Left cardiac atrium (tissue), 4 donors: ENCODE measurements at regions not wholly inside any gene's neighbourhood (a gene's known extent, or its start where the extent isn't known, plus 50 kb on each side); places are given as distances from the start of the nearest gene placed in this dataset.
"Not testable (repeated sequence)": the region's sequence is repeated elsewhere in the genome, so short reads cannot be mapped to it uniquely, and the experiment has no call there.

Experiments used
- ATAC-seq, 2 donors: fragments of 200-7000 bp; cut with Tn5 transposase; one replicate each; pipeline ENCODE4 v1.9.1; 2020; ENCODE audit warnings: mild to moderate bottlenecking in 2 of 2, moderate library complexity in 2 of 2
- DNase-seq: peaks from one replicate; pipeline ENCODE4 v3.0.0-alpha.2; 2020
- intact Hi-C, 2 donors: fragments of 100-400 bp; cut with DNase I; formaldehyde crosslinking; loops; one replicate each; pipeline versions ENCODE4 v1.14.1 to v1.15.1; 2022 to 2023
- donor health status: DM: no; HTN: yes; CAD: no.
- donor health status: DM: no; HTN: yes; CAD: no; lungs with severe emphysema.
- donor health status: DM: yes; HTN: yes; CAD: no.
- donor health status: Dilated cardiomyopathy.

DNA sequence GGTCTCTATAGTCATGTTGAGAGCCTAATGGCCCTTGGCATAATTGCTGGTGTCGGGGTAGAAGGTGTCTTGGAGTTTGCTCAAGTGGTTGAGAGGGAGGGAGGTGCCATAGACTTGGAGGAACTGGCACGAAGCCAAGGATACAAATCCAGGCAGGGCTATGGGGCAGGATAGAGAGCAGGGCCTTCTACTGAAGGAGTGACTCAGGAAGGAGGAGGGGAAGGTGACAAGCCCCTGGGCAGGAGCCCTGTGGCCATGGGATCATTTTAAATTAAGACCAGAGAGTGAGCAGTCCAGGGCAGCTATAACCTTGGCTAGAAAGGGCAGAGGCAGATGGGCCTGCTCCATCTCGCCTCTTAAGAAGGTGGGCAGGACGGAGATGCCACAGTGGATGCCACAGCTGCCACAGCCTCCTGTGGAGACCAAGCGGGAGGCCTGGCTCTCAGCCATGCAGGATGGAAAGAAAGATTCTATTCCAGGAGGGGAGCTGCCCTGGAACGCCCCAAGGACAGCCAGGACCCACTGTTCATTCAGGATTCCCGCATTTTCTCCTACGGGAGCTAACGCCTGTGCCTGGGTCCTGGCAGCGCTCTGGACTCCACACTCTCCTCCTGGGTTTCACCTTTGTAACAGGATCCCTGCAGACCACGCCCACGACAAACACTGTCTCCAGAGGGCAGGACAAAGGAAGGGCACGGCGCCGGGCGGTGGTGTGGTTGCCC, 189.6 kb downstream of the KLRB1 start:
- intact Hi-C loops, DNase-seq, ATAC-seq: not testable (repeated sequence)

DNA sequence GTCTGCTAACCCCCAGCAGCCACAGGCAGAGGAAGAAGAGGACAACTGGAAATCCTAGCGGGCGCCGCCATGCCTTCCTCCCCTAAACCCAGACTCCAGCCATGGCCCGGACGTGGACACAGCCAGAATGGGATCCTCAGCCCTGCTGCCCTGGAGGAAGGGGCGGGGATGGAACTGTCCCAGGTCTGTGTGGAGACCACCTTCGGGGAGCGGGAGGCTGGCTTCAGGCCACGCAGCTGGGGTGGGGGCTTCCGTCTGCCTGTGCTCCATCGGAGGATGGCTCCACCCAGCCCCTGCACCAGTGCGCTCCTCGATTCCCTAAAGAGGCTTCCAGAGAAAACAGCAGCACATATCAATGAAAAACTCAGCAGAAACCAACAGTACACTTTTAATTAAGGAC, 190.4 kb downstream of the KLRB1 start:
- intact Hi-C loops, DNase-seq, ATAC-seq: not testable (repeated sequence)

DNA sequence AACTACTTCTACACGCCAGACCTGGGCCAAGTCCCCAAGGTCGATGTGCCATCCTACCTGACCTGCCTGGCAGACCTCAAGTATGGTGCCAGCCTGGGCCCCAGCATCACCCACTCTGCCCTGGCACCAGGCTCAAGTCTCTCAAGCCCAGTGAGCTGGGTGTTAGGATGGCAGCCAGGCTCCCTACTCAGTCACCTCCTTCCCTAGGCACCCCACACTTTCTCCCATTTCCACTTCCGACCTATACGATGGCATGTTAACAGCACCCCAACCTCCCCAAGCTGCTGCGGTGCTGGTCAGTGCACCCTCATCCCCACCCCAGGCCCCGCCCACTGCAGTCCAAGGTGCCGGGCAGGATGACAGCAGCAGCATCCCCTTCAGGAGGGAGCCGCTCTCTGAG, 191.4 kb downstream of the KLRB1 start:
- ATAC-seq, intact Hi-C loops, DNase-seq: not testable (repeated sequence)

DNA sequence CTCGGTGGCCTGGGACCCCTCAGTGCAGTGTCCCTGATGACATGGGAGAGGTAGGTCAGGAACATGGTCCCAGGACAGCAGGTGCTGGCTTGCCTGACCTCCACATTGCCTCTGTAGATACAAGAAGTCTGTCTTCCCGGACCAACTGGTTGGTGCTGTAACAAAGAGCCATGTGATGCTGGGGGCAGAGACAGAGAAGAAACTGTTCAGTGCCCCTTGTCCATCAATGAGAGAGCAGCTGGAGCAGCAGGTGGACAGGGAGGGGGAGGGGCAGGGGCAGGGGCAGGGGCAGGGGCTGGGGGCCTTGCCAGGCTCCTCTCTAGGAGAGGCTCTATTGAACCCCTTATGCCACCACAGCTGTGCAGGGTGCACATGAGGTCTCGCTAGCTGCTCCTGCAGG, 191.8 kb downstream of the KLRB1 start:
- DNase-seq, ATAC-seq, intact Hi-C loops: not testable (repeated sequence)

DNA sequence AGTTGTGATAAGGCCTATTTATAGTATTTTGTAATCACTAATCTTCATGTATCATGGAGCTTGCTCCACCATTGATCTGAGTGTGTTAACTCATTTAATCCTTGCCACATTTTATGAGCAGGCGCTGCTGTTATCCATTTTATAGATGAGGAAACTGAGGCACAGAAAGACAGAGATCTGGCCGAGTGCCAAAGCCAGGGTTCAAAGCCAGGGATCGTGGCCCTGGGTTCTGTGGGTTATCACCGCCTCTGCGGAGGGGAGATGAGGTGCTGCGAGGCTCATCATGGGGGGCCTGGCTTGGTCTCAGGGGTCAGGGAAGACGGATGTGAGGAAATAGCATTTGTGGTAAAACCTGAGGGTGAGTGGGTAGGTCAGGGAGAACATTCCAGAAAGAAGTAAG, 193.9 kb downstream of the KLRB1 start:
- DNase-seq, intact Hi-C loops, ATAC-seq: not testable (repeated sequence)

DNA sequence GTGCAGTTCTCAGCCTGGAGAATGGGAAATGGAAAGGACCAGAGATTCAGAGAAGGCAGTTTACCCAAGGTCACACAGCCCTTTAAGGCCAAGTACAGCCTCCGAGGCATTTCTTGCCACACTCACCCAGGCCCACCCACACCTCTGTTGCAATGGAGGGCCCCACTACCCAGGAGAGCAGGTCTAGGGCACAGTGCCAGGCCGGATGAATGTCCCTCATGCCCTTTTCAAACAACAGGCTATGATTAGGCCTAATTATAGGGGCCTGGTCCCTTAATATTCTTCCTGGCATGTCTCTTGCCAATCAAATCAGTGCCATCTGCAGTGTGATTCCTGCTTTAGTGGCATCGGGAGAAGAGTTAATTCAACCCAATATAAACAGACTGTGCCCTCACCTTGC, 195.3 kb downstream of the KLRB1 start:
- ATAC-seq, DNase-seq, intact Hi-C loops: not testable (repeated sequence)

DNA sequence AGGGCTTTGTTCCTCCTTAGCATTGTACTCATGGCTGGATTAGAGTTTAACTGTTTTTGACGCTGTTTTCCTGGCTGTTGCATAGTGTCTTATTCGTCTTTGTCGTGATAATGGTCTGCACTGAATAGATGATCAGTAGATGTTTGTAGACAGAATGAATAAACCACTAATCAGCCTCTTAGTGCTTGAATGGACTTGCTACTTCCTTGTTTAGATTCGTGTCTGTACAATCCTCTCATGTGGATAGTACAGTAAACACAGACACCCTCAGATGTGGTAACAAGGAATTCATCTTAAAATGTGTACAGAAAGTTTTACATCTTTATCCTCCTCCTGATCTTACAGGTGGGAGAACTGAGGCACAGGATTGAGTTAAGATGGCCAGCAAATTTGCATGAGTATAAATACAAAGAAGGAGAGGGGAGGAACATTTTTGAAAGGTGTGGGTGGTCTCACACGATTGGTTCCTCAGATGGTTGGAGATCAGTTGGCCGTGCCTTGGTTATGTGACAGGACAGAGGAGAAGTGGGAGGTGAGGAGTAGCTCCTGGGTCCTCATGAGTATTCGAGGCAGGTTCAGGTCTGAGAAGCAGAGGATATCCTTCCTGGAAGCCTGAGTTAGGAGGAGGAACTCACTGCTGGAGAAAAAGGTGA, 196.0 kb downstream of the KLRB1 start:
- ATAC-seq, DNase-seq, intact Hi-C loops: not testable (repeated sequence)

DNA sequence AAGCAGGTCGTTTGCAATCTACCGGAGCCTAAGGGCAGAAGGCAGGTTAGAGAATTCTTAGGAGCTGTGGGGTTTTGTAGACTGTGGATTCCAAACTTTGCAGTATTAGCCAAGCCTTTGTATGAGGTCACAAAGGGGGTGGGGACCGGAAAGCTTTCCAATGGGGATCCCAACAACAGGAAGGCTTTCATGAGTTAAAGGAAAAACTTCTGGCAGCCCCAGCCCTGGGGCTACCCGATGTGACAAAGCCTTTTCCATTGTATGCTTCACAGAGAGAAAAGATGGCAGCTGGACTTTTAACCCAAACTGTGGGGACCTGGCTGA, 199.2 kb upstream of the PZP start:
- ATAC-seq, intact Hi-C loops: not testable (repeated sequence)
- peak; percentile 31 for DNase-seq

DNA sequence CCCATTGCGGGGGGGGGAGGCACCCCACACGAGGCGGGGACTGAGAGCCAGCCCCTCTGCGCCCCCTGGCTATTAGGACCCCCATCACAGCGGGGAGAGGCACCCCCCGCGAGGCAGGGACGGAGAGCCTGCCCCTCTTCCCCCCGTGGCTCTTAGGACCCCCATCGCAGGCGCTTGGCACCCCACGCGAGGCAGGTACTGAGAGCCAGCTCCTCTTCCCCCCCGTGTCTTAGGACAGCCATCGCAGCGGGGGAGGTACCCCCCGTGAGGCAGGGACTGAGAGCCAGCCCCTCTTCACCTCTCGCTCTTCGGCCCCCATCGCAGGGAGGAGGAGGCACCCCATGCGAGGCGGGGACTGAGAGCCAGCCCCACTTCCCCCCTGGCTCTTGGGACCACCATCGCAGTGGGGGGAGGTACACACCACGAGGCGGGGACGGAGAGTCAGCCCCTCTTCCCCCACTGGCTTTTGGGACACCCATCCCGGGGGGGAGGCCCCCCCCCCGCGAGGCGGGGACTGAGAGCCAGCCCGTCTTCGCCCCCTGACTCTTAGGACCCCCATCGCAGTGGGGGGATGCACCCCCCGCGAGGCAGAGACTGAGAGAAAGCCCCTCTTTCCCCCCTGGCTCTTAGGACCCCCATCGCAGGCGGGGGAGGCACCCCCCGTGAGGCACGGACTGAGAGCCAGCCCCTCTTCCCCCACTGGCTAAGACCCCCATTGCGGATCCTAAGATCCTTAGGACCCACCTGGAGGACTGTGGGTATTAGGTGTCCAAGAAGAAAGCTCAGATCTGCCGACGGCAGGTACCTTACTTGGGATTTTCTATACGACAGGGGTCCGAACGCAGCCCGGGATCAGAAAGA, 198.6 kb upstream of the PZP start:
- intact Hi-C loops: no loop called here
- ATAC-seq: no peak
- no peak for DNase-seq

DNA sequence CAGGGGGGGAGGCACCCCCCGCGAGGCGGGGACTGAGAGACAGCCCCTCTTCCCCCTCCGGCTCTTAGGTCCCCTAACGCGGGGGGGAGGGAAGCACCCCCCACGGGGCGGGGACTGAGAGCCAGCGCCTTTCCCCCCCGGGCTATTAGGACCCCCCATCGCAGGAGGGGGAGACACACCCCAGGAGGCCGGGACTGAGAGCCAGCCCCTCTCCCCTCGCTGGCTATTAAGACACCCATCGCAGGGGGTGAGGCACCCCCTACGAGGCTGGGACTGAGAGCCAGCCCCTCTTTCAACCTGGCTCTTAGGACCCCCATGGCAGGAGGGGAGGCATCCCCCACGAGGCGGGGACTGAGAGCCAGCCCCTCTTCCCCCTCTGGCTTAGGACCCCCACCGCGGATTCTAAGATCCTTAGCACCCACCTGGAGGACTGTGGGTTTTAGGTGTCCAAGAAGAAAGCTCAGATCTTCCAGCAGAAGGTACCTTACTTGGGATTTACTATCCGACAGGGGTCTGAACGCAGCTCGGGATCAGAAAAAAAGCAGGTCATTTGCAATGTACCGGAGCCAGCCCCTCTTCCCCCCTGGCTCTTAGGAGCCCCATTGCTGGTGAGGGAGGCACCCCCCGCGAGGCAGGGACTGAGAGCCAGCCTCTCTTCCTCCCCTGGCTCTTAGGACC, 197.8 kb upstream of the PZP start:
- ATAC-seq (no peak), DNase-seq (no peak)
- intact Hi-C loops: no loop called here

DNA sequence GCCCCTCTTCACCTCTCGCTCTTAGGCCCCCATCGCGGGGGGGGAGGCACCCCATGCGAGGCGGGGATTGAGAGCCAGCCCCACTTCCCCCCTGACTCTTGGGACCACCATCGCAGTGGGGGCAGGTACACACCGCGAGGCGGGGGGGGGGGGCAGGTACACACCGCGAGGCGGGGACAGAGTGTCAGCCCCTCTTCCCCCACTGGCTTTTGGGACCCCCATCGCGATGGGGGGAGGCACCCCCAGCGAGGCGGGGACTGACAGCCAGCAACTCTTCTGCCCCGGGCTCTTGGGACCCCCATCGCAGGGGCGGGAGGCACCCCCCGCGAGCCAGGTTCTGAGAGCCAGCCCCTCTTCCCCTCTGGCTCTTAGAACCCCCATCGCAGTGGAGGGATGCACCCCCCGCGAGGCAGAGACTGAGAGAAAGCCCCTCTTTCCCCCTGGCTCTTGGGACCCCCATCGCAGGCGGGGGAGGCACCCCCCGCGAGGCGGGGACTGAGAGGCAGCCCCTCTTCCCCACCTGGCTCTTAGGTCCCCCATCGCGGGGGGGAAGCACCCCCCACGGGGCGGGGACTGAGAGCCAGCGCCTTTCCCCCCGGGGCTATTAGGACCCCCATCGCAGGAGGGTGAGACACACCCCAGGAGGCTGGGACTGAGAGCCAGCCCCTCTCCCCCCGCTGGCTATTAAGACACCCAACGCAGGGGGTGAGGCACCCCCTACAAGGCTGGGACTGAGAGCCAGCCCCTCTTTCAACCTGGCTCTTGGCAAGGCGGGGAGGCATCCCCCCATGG, 196.5 kb upstream of the PZP start:
- DNase-seq (peak; percentile 43), ATAC-seq (no peak)
- intact Hi-C loops: no loop called here

DNA sequence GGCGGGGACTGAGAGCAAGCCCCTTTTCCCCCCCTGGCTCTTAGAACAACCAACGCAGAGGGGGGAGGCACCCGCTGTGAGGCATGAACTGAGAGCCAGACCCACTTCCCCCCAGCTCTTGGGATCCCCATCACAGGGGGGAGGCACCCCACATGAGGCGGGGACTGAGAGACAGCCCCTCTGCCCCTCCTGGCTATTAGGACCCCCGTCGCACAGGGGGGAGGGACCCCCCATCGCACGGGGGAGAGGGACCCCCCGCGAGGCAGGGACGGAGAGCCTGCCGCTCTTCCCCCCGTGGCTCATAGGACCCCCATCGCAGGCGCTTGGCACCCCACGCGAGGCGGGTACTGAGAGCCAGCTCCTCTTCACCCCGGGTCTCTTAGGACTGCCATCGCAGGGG, 195.8 kb upstream of the PZP start:
- intact Hi-C loops: no loop called here
- no peak for ATAC-seq
- no peak for DNase-seq

DNA sequence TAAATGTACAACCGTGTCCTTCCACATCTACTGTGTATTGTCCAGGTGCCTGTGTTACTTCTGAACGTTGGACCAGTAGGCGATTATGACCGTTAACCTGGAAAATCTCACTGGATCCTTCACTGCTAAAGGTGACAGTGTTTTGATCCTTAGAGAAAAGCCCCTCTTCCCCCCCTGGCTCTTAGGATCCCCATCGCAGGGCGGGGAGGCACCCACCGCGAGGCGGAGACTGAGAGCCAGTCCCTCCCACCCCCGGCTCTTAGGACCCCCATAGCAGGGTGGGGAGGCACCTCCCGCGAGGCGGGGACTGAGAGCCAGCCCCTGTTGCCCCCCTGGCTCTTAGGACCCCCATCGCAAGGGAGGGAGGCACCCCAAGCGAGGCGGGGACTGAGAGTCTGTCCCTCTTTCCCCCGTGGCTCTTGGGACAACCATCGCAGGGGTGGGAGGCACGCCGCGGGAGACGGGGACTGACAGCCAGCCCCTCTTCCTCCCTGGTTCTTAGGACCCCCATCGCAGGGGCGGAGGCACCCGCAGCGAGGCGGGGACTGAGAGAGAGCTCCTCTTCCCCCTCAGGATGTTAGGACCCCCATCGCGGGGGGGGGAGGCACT, 194.3 kb upstream of the PZP start:
- DNase-seq, intact Hi-C loops, ATAC-seq: not testable (repeated sequence)

DNA sequence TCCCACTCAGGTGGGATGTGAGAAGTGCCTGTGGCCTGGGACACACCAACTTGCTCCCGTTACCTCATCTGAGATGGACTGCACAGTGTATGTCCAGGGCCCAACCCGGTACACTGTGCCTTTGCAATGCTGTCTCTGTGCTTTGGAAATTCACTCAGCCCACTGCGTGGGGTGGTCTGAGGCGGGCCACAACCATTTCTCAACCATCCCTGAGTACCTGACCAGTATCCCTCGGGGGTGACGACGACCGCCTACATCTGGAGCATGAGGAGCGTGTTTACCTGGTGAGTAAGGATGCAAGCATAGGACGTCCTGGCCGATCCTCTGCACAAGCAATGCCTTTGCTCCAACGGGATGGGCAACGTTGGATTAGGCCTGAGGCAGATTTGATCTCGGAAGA, 188.2 kb upstream of the PZP start:
- ATAC-seq, intact Hi-C loops, DNase-seq: not testable (repeated sequence)

DNA sequence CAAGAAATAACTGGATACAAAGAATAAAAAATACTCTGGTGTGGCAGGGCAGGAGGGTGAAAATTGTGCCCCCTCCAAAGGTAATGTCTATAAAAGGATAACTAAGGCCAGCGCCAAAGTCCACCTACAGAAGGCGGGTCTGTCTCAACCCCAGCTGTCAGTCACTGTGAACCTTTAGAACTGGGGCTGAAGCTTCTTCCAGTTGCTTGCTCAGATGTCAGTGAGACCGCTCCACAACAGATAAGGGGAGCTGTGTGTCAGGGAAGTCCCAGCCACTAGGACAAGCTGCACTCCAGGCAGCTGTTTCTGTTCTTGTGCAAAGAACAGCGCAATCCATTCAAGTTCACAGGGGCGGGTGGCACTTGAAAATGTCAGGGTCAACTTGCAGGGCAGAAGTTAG, 187.0 kb upstream of the PZP start:
- not testable (repeated sequence) for ATAC-seq, DNase-seq

DNA sequence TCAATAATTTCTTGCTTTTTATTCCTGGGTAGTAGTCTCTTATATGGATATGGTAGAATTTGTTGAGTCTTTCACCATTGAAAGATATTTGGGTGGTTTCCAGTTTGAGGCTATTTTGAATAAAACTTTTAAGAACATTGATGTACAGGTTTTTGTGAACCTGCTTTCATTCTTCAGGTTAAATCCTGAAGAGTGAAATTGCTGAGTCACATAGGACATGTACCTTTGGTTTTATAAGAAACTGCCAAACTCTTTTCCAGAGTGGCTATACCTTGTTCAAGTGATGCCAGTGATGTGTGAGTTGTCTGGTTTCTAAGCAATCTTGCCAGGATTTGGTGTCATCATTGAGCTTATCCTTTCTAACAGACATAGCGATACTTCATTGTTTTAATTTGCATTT, 184.6 kb upstream of the PZP start:
- DNase-seq (no peak), ATAC-seq (no peak)
- intact Hi-C loops: no loop called here

More for the DNA sequence above, 187.0 kb upstream of the PZP start:
- intact Hi-C loops: not testable (repeated sequence)

DNA sequence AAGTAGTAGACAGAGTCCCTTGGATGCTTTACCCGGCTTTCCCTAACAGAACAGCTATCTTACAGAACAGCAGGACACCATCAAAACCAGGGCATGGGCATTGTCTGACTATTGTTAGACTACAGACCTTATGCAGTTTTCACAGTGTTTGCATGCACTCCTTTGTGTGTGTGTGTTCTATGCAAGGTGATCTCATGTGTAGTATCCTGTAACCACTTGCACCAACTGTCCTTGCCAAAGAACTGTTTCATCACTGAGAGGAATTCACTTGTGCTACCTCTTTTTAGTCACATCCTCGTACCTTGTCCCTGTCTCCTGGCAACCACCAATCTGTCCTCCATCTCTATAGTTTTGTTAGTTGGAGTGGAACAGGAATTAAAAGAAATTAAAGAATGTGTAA, 183.6 kb upstream of the PZP start:
- ATAC-seq (no peak), DNase-seq (no peak)
- intact Hi-C loops: no loop called here

DNA sequence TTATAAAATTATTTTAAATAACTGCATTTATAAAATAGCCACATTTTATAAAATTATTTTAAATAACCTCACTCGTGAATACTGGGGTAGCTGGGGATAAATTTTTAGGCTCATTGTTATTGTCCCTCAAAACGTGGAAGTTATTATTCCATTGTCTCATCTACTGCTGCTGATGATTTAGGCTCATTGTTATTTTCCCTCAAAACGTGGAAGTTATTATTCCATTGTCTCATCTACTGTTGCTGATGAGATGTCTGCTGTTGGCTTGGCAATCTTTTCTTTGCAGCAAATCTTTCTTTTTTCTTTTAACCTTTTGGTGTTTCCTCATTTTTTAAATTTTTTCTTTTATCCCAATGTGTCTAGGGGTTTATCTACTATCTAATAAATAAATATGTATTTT, 182.6 kb upstream of the PZP start:
- intact Hi-C loops: no loop called here
- DNase-seq (no peak), ATAC-seq (no peak)
